A549 (cell line): ENCODE measurements at regions not wholly inside any gene's neighbourhood (a gene's known extent, or its start where the extent isn't known, plus 50 kb on each side); places are given as distances from the start of the nearest gene placed in this dataset.

Experiments used
- CTCF ChIP-seq: fragments of >200 bp; sonication (Bioruptor Twin); formaldehyde crosslinking; IDR thresholded peaks from 3 replicates; pipeline ENCODE4 v1.5.1; 2016
- POLR2A ChIP-seq: IDR thresholded peaks from 2 replicates; pipeline ENCODE4 v1.6.1; 2012; ENCODE audit warnings: mild to moderate bottlenecking, low read length
- POLR2AphosphoS2 ChIP-seq: conservative IDR thresholded peaks from 2 replicates; pipeline ENCODE4 v1.6.1; 2012; ENCODE audit warnings: low read length, improper control_type of control experiment, inconsistent platforms
- RAD21 ChIP-seq, 2 experiments: fragments of >200 bp in 1 of 2; sonication (Bioruptor Twin) in 1 of 2; formaldehyde crosslinking in 1 of 2; IDR thresholded peaks in 1 of 2; conservative IDR thresholded peaks in 1 of 2; 2 replicates in 1 of 2; 3 replicates in 1 of 2; pipeline ENCODE4 v1.6.1; 2012 to 2018; ENCODE audit warnings: inconsistent platforms in 1 of 2

GRCh38 chr13:56019606-56020005, 1121.1 kb upstream of the PRR20A start:
- TF ChIP-seq CTCF (no peak), RAD21 (conservative IDR thresholded peaks at IDR 0.05 in 1 of 2, IDR thresholded peaks at IDR 0.05 in 1 of 2) (no peak), POLR2AphosphoS2 (no peak), POLR2A (no peak)
